Astrocyte (in vitro differentiated cells and primary cell): ENCODE measurements at regions not wholly inside any gene's neighbourhood (a gene's known extent, or its start where the extent isn't known, plus 50 kb on each side); places are given as distances from the start of the nearest gene placed in this dataset.

Experiments used
- CTCF ChIP-seq: IDR thresholded peaks from 2 replicates; pipeline ENCODE4 v1.5.1; 2011; ENCODE audit warnings: low read depth, mild to moderate bottlenecking, inconsistent platforms, low read length, moderate library complexity; ENCODE audit not compliant: insufficient read depth
- EZH2 ChIP-seq: IDR thresholded peaks from 2 replicates; pipeline ENCODE4 v1.6.1; 2012; ENCODE audit warnings: mild to moderate bottlenecking, low read length, inconsistent platforms; ENCODE audit not compliant: insufficient read depth

- TF ChIP-seq CTCF (no peak), EZH2 (no peak)
These were observed 639.6 kb downstream of the EPHA7 start for GRCh38 chr6:92779746-92780145.
